Testis (tissue), 2 donors: ENCODE measurements at regions not wholly inside any gene's neighbourhood (a gene's known extent, or its start where the extent isn't known, plus 50 kb on each side); places are given as distances from the start of the nearest gene placed in this dataset.

ENCODE experiments used
- POLR2A ChIP-seq: fragments of 450-650 bp; IDR thresholded peaks from one replicate; pipeline ENCODE4 v1.6.1; 2017; ENCODE audit warnings: antibody characterized with exemption, mild to moderate bottlenecking, moderate library complexity
- TF ChIP-seq, protein P1 (sequence below), 3 experiments: fragments of 450-650 bp in 2 of 3; fragments of 200-600 bp in 1 of 3; sonication (generic) in 1 of 3; IDR thresholded peaks; one replicate each; pipeline ENCODE4 v1.5.1; 2016 to 2019; ENCODE audit warnings: antibody characterized with exemption in 3 of 3, mild to moderate bottlenecking in 2 of 3, moderate library complexity in 1 of 3

GRCh38 chr4:125729171-125729570, 414.4 kb downstream of the FAT4 start:
- TF ChIP-seq, protein P1, sequence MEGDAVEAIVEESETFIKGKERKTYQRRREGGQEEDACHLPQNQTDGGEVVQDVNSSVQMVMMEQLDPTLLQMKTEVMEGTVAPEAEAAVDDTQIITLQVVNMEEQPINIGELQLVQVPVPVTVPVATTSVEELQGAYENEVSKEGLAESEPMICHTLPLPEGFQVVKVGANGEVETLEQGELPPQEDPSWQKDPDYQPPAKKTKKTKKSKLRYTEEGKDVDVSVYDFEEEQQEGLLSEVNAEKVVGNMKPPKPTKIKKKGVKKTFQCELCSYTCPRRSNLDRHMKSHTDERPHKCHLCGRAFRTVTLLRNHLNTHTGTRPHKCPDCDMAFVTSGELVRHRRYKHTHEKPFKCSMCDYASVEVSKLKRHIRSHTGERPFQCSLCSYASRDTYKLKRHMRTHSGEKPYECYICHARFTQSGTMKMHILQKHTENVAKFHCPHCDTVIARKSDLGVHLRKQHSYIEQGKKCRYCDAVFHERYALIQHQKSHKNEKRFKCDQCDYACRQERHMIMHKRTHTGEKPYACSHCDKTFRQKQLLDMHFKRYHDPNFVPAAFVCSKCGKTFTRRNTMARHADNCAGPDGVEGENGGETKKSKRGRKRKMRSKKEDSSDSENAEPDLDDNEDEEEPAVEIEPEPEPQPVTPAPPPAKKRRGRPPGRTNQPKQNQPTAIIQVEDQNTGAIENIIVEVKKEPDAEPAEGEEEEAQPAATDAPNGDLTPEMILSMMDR (IDR thresholded peaks at IDR 0.05), result no peak
- no peak for TF ChIP-seq POLR2A
